Activated CD8-positive, alpha-beta T cell treated with anti-CD3 and anti-CD28 coated beads for 36 hours (primary cell): ENCODE measurements at regions not wholly inside any gene's neighbourhood (a gene's known extent, or its start where the extent isn't known, plus 50 kb on each side); places are given as distances from the start of the nearest gene placed in this dataset.

Source experiments
- ATAC-seq: fragments of 200-7000 bp; cut with Tn5 transposase; one replicate; pipeline ENCODE4 v1.10.0; 2021; ENCODE audit warnings: mild to moderate bottlenecking, moderate library complexity
- CTCF ChIA-PET: fragments of 350-600 bp; sonication (Branson Sonifier 250); formaldehyde crosslinking; loops from one replicate; lab custom pipeline; 2021; ENCODE audit warnings: antibody characterized with exemption; lab: Charles Lee
- POLR2A ChIA-PET: fragments of 350-600 bp; sonication (Branson Sonifier 250); formaldehyde crosslinking; loops from one replicate; lab custom pipeline; 2021; ENCODE audit warnings: antibody characterized with exemption; lab: Charles Lee
- DNase-seq: peaks from one replicate; pipeline ENCODE4 v3.0.0-alpha.2; 2020
- H3K27ac Mint-ChIP-seq: one replicate; pipeline ENCODE4 v1.8.0; 2021; ENCODE audit warnings: mild to moderate bottlenecking, mixed read lengths
- H3K27me3 Mint-ChIP-seq: one replicate; pipeline ENCODE4 v1.8.0; 2021; ENCODE audit warnings: mixed read lengths
- H3K36me3 Mint-ChIP-seq: one replicate; pipeline ENCODE4 v1.8.0; 2021; ENCODE audit warnings: low read depth, mixed read lengths
- H3K4me1 Mint-ChIP-seq: one replicate; pipeline ENCODE4 v1.8.0; 2021; ENCODE audit warnings: low read depth, mixed read lengths
- H3K4me3 Mint-ChIP-seq: one replicate; pipeline ENCODE4 v1.8.0; 2021; ENCODE audit warnings: mild to moderate bottlenecking, moderate library complexity, mixed read lengths
- H3K9me3 Mint-ChIP-seq: one replicate; pipeline ENCODE4 v1.8.0; 2021; ENCODE audit warnings: mixed read lengths
- intact Hi-C: fragments of 100-400 bp; cut with micrococcal nuclease; formaldehyde crosslinking; loops from one replicate; pipeline ENCODE4 v1.10.0; 2022
- TF ChIP-seq, protein P1 (sequence below): fragments of 200-600 bp; IDR thresholded peaks from one replicate; pipeline ENCODE4 v1.8.0; 2022; ENCODE audit warnings: antibody characterized with exemption, mild to moderate bottlenecking

DNA sequence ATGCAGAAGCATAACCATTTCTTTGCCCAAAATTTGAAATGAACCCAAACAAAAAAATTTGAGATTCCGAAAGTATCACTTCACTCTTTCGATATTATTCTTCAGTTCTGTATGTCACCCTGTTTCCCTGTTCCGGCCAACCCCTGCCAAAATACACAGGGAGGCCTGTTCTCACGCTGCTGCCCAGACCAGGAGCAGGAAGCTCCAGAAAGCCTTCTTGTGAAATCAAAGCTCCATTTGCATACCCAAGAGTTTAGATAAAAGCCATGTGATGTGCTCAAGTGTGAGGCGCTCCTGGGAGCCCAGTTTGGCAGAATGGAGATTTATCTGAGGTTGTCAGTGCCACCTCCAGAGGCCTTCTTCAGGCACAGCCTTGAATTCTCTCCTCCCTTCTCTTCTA lies 236.2 kb downstream of the FGFR2 start:
- Mint-ChIP-seq H3K4me1 (no peaks in the 10 kb centered on the region), H3K4me3 (no peak overlapping the region), H3K9me3 (no peaks in the 10 kb centered on the region), H3K27ac (no peak overlapping the region), H3K27me3 (no peaks in the 10 kb centered on the region), H3K36me3 (no peaks in the 10 kb centered on the region)
- DNase-seq (no peak), ATAC-seq (no peak)
- TF ChIP-seq, protein P1, sequence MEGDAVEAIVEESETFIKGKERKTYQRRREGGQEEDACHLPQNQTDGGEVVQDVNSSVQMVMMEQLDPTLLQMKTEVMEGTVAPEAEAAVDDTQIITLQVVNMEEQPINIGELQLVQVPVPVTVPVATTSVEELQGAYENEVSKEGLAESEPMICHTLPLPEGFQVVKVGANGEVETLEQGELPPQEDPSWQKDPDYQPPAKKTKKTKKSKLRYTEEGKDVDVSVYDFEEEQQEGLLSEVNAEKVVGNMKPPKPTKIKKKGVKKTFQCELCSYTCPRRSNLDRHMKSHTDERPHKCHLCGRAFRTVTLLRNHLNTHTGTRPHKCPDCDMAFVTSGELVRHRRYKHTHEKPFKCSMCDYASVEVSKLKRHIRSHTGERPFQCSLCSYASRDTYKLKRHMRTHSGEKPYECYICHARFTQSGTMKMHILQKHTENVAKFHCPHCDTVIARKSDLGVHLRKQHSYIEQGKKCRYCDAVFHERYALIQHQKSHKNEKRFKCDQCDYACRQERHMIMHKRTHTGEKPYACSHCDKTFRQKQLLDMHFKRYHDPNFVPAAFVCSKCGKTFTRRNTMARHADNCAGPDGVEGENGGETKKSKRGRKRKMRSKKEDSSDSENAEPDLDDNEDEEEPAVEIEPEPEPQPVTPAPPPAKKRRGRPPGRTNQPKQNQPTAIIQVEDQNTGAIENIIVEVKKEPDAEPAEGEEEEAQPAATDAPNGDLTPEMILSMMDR, result no peak
- ChIA-PET CTCF (no interaction called here), POLR2A (no interaction called here)
- intact Hi-C loops, result no loop called here

DNA sequence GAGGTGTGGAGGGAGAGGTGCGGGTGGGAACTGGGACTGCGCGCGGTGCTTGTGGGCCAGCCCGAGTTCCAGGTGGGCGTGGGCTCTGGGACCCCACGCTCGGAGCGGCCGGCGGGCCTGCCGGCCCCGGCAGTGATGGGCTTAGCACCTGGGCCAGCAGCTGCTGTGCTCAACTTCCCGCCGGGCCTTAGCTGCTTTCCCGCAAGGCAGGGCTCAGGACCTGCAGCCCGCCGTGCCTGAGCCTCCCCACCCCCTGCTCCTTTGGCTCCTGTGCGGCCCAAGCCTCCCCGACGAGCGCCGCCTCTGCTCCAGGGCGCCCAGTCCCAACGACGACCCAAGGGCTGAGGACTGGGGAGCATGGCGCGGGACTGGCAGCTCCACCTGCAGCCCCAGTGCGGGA lies 232.7 kb downstream of the FGFR2 start:
- no peak overlapping the region for H3K4me3 Mint-ChIP-seq
- TF ChIP-seq, protein P1, result no peak
- H3K27me3 Mint-ChIP-seq, result no peaks in the 10 kb centered on the region
- intact Hi-C loops, result no loop called here
- no peak overlapping the region for H3K27ac Mint-ChIP-seq
- H3K36me3 Mint-ChIP-seq, result no peaks in the 10 kb centered on the region
- DNase-seq, result no peak
- H3K9me3 Mint-ChIP-seq, result no peaks in the 10 kb centered on the region
- no peak for ATAC-seq
- POLR2A ChIA-PET, result no interaction called here
- CTCF ChIA-PET, result no interaction called here
- no peaks in the 10 kb centered on the region for H3K4me1 Mint-ChIP-seq

DNA sequence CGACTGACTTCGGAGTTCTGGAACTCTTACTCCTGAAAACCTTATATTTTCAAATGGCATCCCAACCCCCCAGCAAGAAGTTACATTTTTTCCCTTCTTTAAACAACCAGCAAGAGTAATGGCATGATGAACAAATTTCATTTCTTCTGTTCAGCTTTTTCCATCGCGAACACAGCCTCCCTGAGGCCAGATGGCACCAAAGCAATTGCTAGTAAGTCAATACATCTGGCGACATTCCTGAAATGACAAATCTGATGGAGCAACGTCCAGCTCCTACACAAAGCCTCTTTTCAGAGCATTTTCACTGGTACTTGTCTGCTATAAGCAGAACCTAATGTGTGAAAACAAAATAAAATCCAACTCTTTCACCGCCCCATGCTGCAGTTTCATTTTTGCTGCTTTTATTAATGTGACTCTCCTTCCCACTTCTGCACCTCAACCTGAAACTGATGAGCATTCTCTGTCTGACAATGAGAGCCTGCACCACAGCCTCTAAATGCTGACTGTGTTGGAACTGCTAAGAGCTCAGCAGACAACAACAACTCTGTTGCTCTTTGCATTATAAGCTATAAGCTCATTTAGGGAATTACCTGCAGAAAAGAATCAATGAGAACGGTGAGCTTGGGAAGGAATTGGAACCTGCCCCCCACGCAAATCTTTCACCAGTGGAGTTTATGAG lies 229.8 kb downstream of the FGFR2 start:
- no peaks in the 10 kb centered on the region for H3K4me1 Mint-ChIP-seq
- CTCF ChIA-PET, result no interaction called here
- no peak for DNase-seq
- POLR2A ChIA-PET, result interaction anchor here (0.7 kb wide), 1 partner anchor 708 kb away, joined by 4 read pairs; no protein-coding TSS in a partner anchor
- TF ChIP-seq, protein P1, result no peak
- ATAC-seq, result no peak
- no peaks in the 10 kb centered on the region for H3K27me3 Mint-ChIP-seq
- H3K9me3 Mint-ChIP-seq, result no peaks in the 10 kb centered on the region
- no peak overlapping the region for H3K4me3 Mint-ChIP-seq
- no peaks in the 10 kb centered on the region for H3K36me3 Mint-ChIP-seq
- intact Hi-C loops, result no loop called here
- H3K27ac Mint-ChIP-seq, result no peak overlapping the region

DNA sequence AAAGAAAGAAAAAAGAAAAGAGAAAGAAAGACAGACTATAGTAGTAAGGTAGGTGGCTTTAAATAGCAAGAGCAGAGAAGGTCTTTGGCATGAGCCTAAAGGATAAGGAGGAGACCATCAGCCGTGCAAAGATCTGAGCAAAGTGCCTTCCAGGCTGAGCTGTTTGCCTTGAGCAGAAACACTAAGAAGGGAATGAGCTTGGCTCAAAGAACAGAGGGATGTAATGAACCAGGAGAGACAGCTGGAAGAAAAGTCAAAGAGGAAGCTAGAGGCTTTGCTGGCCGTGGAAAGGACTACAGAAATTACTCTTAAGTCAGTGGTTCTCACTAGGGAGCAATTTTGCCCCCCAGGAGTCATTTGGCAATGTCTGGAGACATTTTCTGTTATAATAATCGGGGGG lies 228.6 kb downstream of the FGFR2 start:
- no peaks in the 10 kb centered on the region for H3K27me3 Mint-ChIP-seq
- no peaks in the 10 kb centered on the region for H3K36me3 Mint-ChIP-seq
- no peak for DNase-seq
- intact Hi-C loops, result no loop called here
- no peak overlapping the region for H3K27ac Mint-ChIP-seq
- no peaks in the 10 kb centered on the region for H3K4me1 Mint-ChIP-seq
- no peak overlapping the region for H3K4me3 Mint-ChIP-seq
- no peak for ATAC-seq
- H3K9me3 Mint-ChIP-seq, result no peaks in the 10 kb centered on the region
- TF ChIP-seq, protein P1, result no peak
- POLR2A ChIA-PET, result interaction anchor here (0.7 kb wide), 1 partner anchor 709 kb away, joined by 4 read pairs; no protein-coding TSS in a partner anchor
- CTCF ChIA-PET, result no interaction called here

DNA sequence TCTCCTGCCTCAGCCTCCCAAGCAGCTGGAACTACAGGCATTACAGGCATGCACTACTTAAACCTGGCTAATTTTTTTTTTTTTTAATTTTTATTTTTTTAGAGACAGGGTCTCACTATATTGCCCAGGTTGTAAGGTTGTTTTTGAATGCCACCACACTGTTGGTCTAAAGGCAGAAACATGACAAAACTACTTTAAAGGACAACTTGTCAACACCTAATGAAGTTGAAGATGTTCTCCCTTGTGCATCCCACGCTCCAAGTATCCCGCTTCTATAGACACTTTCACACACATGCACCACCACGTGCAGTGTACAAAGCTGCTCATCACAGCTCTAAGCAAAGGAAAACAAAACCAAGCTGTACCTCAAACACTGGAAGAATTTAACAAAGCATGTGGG lies 226.4 kb downstream of the FGFR2 start:
- CTCF ChIA-PET, result no interaction called here
- H3K36me3 Mint-ChIP-seq, result no peaks in the 10 kb centered on the region
- no peaks in the 10 kb centered on the region for H3K4me1 Mint-ChIP-seq
- H3K4me3 Mint-ChIP-seq, result no peak overlapping the region
- POLR2A ChIA-PET, result no interaction called here
- DNase-seq (no peak), ATAC-seq (no peak)
- no peaks in the 10 kb centered on the region for H3K9me3 Mint-ChIP-seq
- no peak overlapping the region for H3K27ac Mint-ChIP-seq
- TF ChIP-seq, protein P1, result no peak
- H3K27me3 Mint-ChIP-seq, result no peaks in the 10 kb centered on the region
- intact Hi-C loops, result no loop called here
